HepG2 (cell line): ENCODE measurements at regions not wholly inside any gene's neighbourhood (a gene's known extent, or its start where the extent isn't known, plus 50 kb on each side); places are given as distances from the start of the nearest gene placed in this dataset.
A peak's percentile ranks its signal among the peaks of the same experiment; 100 is the strongest.

Source experiments
- ATAC-seq: fragments of 200-7000 bp; cut with Tn5 transposase; 3 replicates; pipeline ENCODE4 v1.9.1; 2020; ENCODE audit warnings: mild to moderate bottlenecking, moderate library complexity
- BruUV-seq: library from RNA; stranded (reverse); fragments of 400-500 nt; replicated peaks from 2 replicates; lab custom pipeline; 2021; lab: Mats Ljungman, UMichigan
- CTCF ChIA-PET: fragments of 300-600 bp; formaldehyde crosslinking; extraction: SDS; loops from one replicate; lab custom pipeline; 2021; ENCODE audit warnings: low total read pairs, inconsistent platforms, low intra/inter-chr PET ratio; lab: Yijun Ruan, JAX
- POLR2A ChIA-PET: fragments of 350-600 bp; sonication (Branson Sonifier 250); formaldehyde crosslinking; loops from one replicate; lab custom pipeline; 2020; ENCODE audit warnings: antibody characterized with exemption, inconsistent platforms; lab: Yijun Ruan, JAX
- DNase-seq: peaks from one replicate; pipeline ENCODE4 v3.0.0-alpha.2; 2015; ENCODE audit warnings: low spot score
- FAIRE-seq: peaks from 3 replicates; lab custom pipeline; 2011; peaks lifted over from hg19 to GRCh38; lab: Jason Lieb, UNC
- H2AFZ ChIP-seq: one replicate; pipeline ENCODE4 v1.6.1; 2011; ENCODE audit warnings: low read length, inconsistent platforms
- H3K27ac ChIP-seq: fragments of 300-600 bp; 3 replicates; pipeline ENCODE4 v1.8.0; 2011; ENCODE audit warnings: mixed run types, mild to moderate bottlenecking, mixed read lengths, low read length, inconsistent platforms; ENCODE audit not compliant: insufficient read depth; ENCODE audit errors: extremely low read length
- H3K27me3 ChIP-seq, 2 experiments: fragments of 200-600 bp in 1 of 2; 2 replicates in 1 of 2; 3 replicates in 1 of 2; pipeline versions ENCODE4 v1.6.0 to v1.8.0; 2011; ENCODE audit warnings: low read length in 2 of 2, mild to moderate bottlenecking in 2 of 2, moderate library complexity in 2 of 2, inconsistent platforms in 1 of 2; ENCODE audit not compliant: insufficient read depth in 2 of 2, control insufficient read depth in 1 of 2
- H3K36me3 ChIP-seq, 2 experiments: fragments of 200-600 bp in 1 of 2; replicated peaks in 1 of 2; 2 replicates in 1 of 2; 3 replicates in 1 of 2; pipeline versions ENCODE4 v1.5.1 to v1.8.0; 2011; ENCODE audit warnings: low read length in 2 of 2, inconsistent platforms in 1 of 2; ENCODE audit not compliant: insufficient read depth in 2 of 2, control insufficient read depth in 1 of 2
- H3K4me1 ChIP-seq: 2 replicates; pipeline ENCODE4 v1.5.1; 2012; ENCODE audit warnings: low read length, inconsistent platforms; ENCODE audit not compliant: insufficient read depth
- H3K4me2 ChIP-seq: 2 replicates; pipeline ENCODE4 v1.6.0; 2011; ENCODE audit warnings: low read depth, low read length, inconsistent platforms
- H3K4me3 ChIP-seq, 3 experiments: fragments of 200-600 bp in 1 of 3; sonication (generic), shearing (Covaris generic) in 1 of 3; replicated peaks in 1 of 3; 2 replicates each; pipeline ENCODE4 v1.5.1; 2011 to 2016; ENCODE audit warnings: low read length in 3 of 3, inconsistent platforms in 2 of 3, low read depth in 2 of 3, mild to moderate bottlenecking in 2 of 3, control low read depth in 1 of 3, mixed read lengths in 1 of 3; ENCODE audit not compliant: insufficient read depth in 1 of 3
- H3K79me2 ChIP-seq: one replicate; pipeline ENCODE4 v1.6.1; 2011; ENCODE audit warnings: low read length, inconsistent platforms; ENCODE audit not compliant: insufficient read depth
- H3K9ac ChIP-seq: 2 replicates; pipeline ENCODE4 v1.6.0; 2011; ENCODE audit warnings: mild to moderate bottlenecking, low read depth, low read length, inconsistent platforms; ENCODE audit not compliant: insufficient read depth
- H3K9me3 ChIP-seq: 2 replicates; pipeline ENCODE4 v1.5.1; 2012; ENCODE audit warnings: mild to moderate bottlenecking, low read length
- H4K20me1 ChIP-seq: 2 replicates; pipeline ENCODE4 v1.6.0; 2011; ENCODE audit warnings: inconsistent platforms, mild to moderate bottlenecking, low read length, moderate library complexity; ENCODE audit not compliant: insufficient read depth
- ATAD3A ChIP-seq: sonication (generic); formaldehyde crosslinking; IDR thresholded peaks from 2 replicates; pipeline ENCODE4 v1.4.0; 2020; ENCODE audit warnings: missing genetic modification reagents
- DNMT3B ChIP-seq: conservative IDR thresholded peaks from 2 replicates; pipeline ENCODE4 v1.6.1; 2016; ENCODE audit warnings: missing biosample characterization, control low read depth
- ELF3 ChIP-seq: IDR thresholded peaks from 2 replicates; pipeline ENCODE4 v1.6.1; 2016; ENCODE audit warnings: missing genetic modification reagents, missing compliant biosample characterization
- KDM2A ChIP-seq: sonication (generic); formaldehyde crosslinking; IDR thresholded peaks from 2 replicates; pipeline ENCODE4 v1.4.0; 2020; ENCODE audit warnings: low read depth, missing genetic modification reagents, borderline replicate concordance
- MED8 ChIP-seq: sonication (generic); formaldehyde crosslinking; IDR thresholded peaks from 2 replicates; pipeline ENCODE4 v1.8.1; 2023; ENCODE audit warnings: mild to moderate bottlenecking, missing genetic modification reagents; ENCODE audit not compliant: insufficient replicate concordance
- MIER2 ChIP-seq: IDR thresholded peaks from 2 replicates; pipeline ENCODE4 v1.6.1; 2016; ENCODE audit warnings: missing biosample characterization, missing genetic modification reagents
- NR2C2 ChIP-seq: sonication (generic); formaldehyde crosslinking; IDR thresholded peaks from 2 replicates; pipeline ENCODE4 v1.4.0; 2020; ENCODE audit warnings: missing genetic modification reagents, mild to moderate bottlenecking, moderate library complexity, borderline replicate concordance
- TEAD2 ChIP-seq: sonication (generic); formaldehyde crosslinking; IDR thresholded peaks from 2 replicates; pipeline ENCODE4 v1.9.0; 2021; ENCODE audit warnings: missing genetic modification reagents
- ZEB1 ChIP-seq: IDR thresholded peaks from 2 replicates; pipeline ENCODE4 v1.6.1; 2012; ENCODE audit warnings: mild to moderate bottlenecking, low read depth, inconsistent platforms; ENCODE audit not compliant: insufficient replicate concordance
- ZFP36L2 ChIP-seq: sonication (generic); formaldehyde crosslinking; IDR thresholded peaks from 2 replicates; pipeline ENCODE4 v1.4.0; 2020; ENCODE audit warnings: missing genetic modification reagents
- ZMAT3 ChIP-seq: sonication (generic); formaldehyde crosslinking; conservative IDR thresholded peaks from 2 replicates; pipeline ENCODE4 v1.7.0; 2021; ENCODE audit warnings: missing genetic modification reagents
- ZNF160 ChIP-seq: sonication (generic); formaldehyde crosslinking; IDR thresholded peaks from 2 replicates; pipeline ENCODE4 v1.8.0; 2022; ENCODE audit warnings: mild to moderate bottlenecking, inconsistent platforms, missing genetic modification reagents
- ZNF484 ChIP-seq: sonication (generic); formaldehyde crosslinking; IDR thresholded peaks from 2 replicates; pipeline ENCODE4 v1.5.1; 2020; ENCODE audit warnings: mild to moderate bottlenecking, low read depth, missing genetic modification reagents, borderline replicate concordance
- ZNF572 ChIP-seq: sonication (generic); formaldehyde crosslinking; IDR thresholded peaks from 2 replicates; pipeline ENCODE4 v1.5.1; 2020; ENCODE audit warnings: mild to moderate bottlenecking, missing genetic modification reagents
- ZNF672 ChIP-seq: sonication (generic); formaldehyde crosslinking; IDR thresholded peaks from 2 replicates; pipeline ENCODE4 v1.8.1; 2022; ENCODE audit warnings: missing genetic modification reagents
- WGBS: methylation state at CpG from one replicate; pipeline ENCODE4 v1.1.6; 2017; ENCODE audit warnings: low lambda C conversion rate; 5-methylcytosine and 5-hydroxymethylcytosine counted together
- in situ Hi-C: cut with HindIII; loops from 2 replicates; pipeline ENCODE4 v1.10.0; 2017; ENCODE audit warnings: low pct_unique_long_range_greater_than_20kb; ENCODE audit not compliant: extremely low pct_ligation_motif_present
- intact Hi-C: fragments of 100-400 bp; cut with micrococcal nuclease; formaldehyde crosslinking; loops from one replicate; pipeline ENCODE4 v1.10.0; 2022; ENCODE audit not compliant: unreplicated experiment
- TF ChIP-seq, protein P1 (sequence below): sonication (generic); formaldehyde crosslinking; IDR thresholded peaks from 2 replicates; pipeline ENCODE4 v1.8.1; 2023; ENCODE audit warnings: mild to moderate bottlenecking, missing genetic modification reagents
- TF ChIP-seq, protein P2 (sequence below): sonication (generic); formaldehyde crosslinking; IDR thresholded peaks from 2 replicates; pipeline ENCODE4 v1.4.0; 2020; ENCODE audit warnings: missing genetic modification reagents
- TF ChIP-seq, protein P3 (sequence below): sonication (generic); formaldehyde crosslinking; IDR thresholded peaks from 2 replicates; pipeline ENCODE4 v1.5.0; 2020; ENCODE audit warnings: missing genetic modification reagents

DNA sequence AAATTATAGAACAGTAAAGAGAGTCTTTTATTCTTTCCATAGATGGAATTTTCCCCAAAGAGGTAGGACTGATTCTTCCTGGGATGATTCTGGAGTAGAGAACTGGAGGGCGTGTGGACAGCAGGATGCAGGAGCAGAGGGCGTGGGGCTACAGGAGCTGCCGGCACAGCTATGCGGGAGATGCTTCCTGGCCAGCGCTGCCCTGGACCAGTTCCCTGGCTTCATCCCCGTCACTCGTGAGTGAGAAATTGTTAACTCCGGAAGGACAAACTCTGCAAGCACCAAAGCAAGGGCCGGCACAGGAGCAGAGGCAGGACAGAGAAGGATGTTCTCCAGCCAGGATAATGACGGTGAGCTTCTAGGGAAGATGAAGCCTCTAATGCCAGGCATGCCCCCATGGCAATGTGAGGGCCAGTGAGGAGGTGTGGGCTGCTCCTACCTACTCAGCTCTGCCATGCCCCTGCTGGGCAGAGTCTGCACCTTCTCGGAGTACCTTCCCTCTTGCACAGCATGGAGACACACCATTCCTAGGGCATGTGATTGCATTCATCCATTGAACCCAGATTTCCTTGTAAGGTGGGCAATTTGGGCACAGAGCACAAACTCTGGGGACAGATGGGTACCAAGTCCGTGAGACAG, 760.9 kb upstream of the IGFBP3 start:
- H2AFZ ChIP-seq, result no peak overlapping the region

More for the DNA sequence above, 760.9 kb upstream of the IGFBP3 start:
- TF ChIP-seq KDM2A (CRISPR knock-in tag), result no peak
- TF ChIP-seq MED8 (CRISPR knock-in tag), result no peak
- TF ChIP-seq, protein P1, sequence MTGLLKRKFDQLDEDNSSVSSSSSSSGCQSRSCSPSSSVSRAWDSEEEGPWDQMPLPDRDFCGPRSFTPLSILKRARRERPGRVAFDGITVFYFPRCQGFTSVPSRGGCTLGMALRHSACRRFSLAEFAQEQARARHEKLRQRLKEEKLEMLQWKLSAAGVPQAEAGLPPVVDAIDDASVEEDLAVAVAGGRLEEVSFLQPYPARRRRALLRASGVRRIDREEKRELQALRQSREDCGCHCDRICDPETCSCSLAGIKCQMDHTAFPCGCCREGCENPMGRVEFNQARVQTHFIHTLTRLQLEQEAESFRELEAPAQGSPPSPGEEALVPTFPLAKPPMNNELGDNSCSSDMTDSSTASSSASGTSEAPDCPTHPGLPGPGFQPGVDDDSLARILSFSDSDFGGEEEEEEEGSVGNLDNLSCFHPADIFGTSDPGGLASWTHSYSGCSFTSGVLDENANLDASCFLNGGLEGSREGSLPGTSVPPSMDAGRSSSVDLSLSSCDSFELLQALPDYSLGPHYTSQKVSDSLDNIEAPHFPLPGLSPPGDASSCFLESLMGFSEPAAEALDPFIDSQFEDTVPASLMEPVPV, result no peak
- TF ChIP-seq ELF3 (CRISPR knock-in tag), result no peak
- TF ChIP-seq ZFP36L2 (CRISPR knock-in tag), result no peak
- TF ChIP-seq, protein P2, sequence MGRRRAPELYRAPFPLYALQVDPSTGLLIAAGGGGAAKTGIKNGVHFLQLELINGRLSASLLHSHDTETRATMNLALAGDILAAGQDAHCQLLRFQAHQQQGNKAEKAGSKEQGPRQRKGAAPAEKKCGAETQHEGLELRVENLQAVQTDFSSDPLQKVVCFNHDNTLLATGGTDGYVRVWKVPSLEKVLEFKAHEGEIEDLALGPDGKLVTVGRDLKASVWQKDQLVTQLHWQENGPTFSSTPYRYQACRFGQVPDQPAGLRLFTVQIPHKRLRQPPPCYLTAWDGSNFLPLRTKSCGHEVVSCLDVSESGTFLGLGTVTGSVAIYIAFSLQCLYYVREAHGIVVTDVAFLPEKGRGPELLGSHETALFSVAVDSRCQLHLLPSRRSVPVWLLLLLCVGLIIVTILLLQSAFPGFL, result no peak
- TF ChIP-seq ZNF572 (CRISPR knock-in tag), result no peak
- no peak for TF ChIP-seq TEAD2 (CRISPR knock-in tag)
- TF ChIP-seq MIER2 (CRISPR knock-in tag), result no peak
- TF ChIP-seq ATAD3A (CRISPR knock-in tag), result no peak
- no peak for TF ChIP-seq ZMAT3 (CRISPR knock-in tag)
- no peak for TF ChIP-seq ZNF672 (CRISPR knock-in tag)
- TF ChIP-seq ZNF160 (CRISPR knock-in tag), result no peak
- TF ChIP-seq ZEB1, result no peak
- TF ChIP-seq NR2C2 (CRISPR knock-in tag), result no peak
- TF ChIP-seq ZNF484 (CRISPR knock-in tag), result no peak
- TF ChIP-seq DNMT3B, result no peak
- TF ChIP-seq, protein P3, sequence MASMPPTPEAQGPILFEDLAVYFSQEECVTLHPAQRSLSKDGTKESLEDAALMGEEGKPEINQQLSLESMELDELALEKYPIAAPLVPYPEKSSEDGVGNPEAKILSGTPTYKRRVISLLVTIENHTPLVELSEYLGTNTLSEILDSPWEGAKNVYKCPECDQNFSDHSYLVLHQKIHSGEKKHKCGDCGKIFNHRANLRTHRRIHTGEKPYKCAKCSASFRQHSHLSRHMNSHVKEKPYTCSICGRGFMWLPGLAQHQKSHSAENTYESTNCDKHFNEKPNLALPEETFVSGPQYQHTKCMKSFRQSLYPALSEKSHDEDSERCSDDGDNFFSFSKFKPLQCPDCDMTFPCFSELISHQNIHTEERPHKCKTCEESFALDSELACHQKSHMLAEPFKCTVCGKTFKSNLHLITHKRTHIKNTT, result no peak
- Histone ChIP-seq H3K9ac (no peak overlapping the region), H3K9me3 (no peaks in the 10 kb centered on the region), H3K4me2 (no peak overlapping the region), H3K27ac (no peak overlapping the region), H3K36me3 (no peaks in the 10 kb centered on the region), H3K4me3 (no peak overlapping the region), H3K79me2 (no peaks in the 10 kb centered on the region), H3K4me1 (no peaks in the 10 kb centered on the region), H3K27me3 (no peaks in the 10 kb centered on the region), H4K20me1 (no peaks in the 10 kb centered on the region)
- in situ Hi-C loops, result no loop called here
- CTCF ChIA-PET, result no interaction called here
- FAIRE-seq (no peak), DNase-seq (no peak), ATAC-seq (peak; percentile 31; the same call in 2 of the 3 replicates)
- intact Hi-C loops, result no loop called here
- POLR2A ChIA-PET, result no interaction called here
- 40% methylated on average over 7 of the region's 12 CpGs for WGBS
- BruUV-seq, result no TSS peak
